NB4 (cell line): ENCODE measurements at regions not wholly inside any gene's neighbourhood (a gene's known extent, or its start where the extent isn't known, plus 50 kb on each side); places are given as distances from the start of the nearest gene placed in this dataset.

ENCODE experiments used
- POLR2A ChIP-seq: IDR thresholded peaks from 2 replicates; pipeline ENCODE4 v1.6.1; 2011; ENCODE audit warnings: mild to moderate bottlenecking; ENCODE audit not compliant: insufficient read length; ENCODE audit errors: extremely low read depth
- TF ChIP-seq, protein P1 (sequence below): IDR thresholded peaks from 2 replicates; pipeline ENCODE4 v1.6.1; 2011; ENCODE audit warnings: low read depth, low read length
- TF ChIP-seq, protein P2 (sequence below): IDR thresholded peaks from one replicate; pipeline ENCODE4 v1.5.1; 2012; ENCODE audit warnings: low read depth, low read length

DNA sequence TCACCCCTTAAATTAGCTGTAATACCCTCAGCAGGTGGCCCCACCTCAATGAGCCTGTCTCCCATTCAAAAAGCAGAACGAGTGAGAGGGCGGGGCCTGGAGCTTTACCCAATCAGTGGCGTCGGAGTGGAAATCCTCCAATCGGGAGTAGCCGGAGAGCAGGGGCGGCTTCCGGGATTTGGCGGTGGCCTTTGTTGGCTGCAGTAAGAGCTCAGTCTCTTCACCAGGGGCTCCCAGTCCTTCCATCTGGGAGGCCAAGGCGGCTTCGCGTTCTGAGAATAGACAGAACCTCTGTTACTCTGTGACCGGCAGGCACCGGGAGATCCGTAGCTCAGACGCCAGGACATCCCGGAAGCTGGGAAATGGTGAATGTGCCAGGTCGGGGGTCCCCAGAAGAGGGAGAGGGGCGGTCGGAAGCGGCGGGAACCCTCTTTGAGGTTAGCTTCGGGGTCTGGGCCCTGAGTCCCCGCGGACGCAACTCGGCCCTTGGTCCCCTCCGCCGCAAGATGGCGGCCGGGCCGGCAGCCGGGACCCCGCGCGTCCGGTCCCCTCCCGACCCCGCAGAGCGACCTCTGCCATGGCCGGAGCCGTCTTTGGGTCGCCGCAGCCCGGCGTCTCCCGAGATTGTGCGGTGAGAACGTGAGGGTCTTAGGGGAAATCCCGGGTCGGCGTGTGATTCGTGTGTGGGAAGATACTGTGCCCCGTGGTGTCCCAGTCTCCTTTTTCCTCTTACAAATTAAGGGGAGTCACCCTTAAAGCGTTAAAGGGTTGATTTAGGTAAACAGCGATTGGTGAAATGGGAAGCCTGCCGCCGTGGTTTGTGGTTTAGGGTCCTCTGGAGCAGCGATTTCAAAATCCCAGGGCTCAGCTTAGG, 160.3 kb upstream of the ZNF267 start:
- TF ChIP-seq, protein P1, sequence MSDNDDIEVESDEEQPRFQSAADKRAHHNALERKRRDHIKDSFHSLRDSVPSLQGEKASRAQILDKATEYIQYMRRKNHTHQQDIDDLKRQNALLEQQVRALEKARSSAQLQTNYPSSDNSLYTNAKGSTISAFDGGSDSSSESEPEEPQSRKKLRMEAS = no peak; the same call in 1 of the 2 replicates
- TF ChIP-seq, protein P2, sequence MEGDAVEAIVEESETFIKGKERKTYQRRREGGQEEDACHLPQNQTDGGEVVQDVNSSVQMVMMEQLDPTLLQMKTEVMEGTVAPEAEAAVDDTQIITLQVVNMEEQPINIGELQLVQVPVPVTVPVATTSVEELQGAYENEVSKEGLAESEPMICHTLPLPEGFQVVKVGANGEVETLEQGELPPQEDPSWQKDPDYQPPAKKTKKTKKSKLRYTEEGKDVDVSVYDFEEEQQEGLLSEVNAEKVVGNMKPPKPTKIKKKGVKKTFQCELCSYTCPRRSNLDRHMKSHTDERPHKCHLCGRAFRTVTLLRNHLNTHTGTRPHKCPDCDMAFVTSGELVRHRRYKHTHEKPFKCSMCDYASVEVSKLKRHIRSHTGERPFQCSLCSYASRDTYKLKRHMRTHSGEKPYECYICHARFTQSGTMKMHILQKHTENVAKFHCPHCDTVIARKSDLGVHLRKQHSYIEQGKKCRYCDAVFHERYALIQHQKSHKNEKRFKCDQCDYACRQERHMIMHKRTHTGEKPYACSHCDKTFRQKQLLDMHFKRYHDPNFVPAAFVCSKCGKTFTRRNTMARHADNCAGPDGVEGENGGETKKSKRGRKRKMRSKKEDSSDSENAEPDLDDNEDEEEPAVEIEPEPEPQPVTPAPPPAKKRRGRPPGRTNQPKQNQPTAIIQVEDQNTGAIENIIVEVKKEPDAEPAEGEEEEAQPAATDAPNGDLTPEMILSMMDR = no peak
- peak; percentile 94 for TF ChIP-seq POLR2A
